Ramos (cell line): ENCODE measurements at regions not wholly inside any gene's neighbourhood (a gene's known extent, or its start where the extent isn't known, plus 50 kb on each side); places are given as distances from the start of the nearest gene placed in this dataset.
"Not testable (repeated sequence)": the region's sequence is repeated elsewhere in the genome, so short reads cannot be mapped to it uniquely, and the experiment has no call there.

Experiments
- in situ Hi-C: fragments of 300-500 bp; cut with MboI; formaldehyde crosslinking; loops from one replicate; pipeline ENCODE4 v1.14.3; 2022; ENCODE audit warnings: low sequenced_read_pairs; ENCODE audit not compliant: unreplicated experiment

DNA sequence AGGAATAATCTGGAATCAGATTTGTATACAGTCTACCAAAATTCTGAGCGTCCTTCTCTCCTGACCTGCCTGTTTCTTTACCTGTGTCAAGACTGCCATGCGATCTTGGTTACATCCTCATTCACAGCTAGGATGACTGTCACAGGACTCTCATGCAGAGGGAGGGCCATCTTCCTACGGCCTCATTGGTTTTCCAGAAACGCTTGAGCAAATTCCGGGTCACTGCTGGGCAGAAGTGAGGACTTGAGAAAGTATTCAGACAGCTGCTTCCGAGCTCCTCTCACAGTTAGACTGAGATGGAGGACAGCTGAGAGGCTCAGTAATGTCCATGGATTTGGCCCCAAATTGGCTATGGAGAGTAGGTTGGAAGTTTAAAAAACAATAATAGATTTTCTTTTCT, 94.2 kb downstream of the TFAP2C start:
- in situ Hi-C loops: no loop called here

GRCh38 chr20:56724241-56724757, 95.2 kb downstream of the TFAP2C start:
- in situ Hi-C loops: no loop called here

DNA sequence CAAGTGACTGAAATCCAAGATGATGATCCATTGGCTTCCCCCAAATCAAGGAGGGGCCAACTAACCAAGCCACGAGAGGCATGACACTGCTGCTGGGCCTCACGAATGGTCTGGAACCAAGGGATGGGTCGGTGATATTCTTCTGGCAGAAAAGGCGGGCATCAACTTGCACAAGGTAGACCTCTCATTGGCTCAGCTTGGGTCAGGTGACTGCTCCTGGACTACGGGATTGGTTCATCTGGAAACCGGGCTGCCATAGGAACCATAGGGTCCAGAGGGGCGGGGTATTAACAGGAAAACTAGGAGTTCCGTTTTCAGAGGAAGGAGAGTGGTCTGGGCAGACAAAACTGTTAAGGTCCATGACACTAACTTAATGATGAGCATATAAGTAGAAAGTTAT, 100.9 kb downstream of the TFAP2C start:
- in situ Hi-C loops: no loop called here

DNA sequence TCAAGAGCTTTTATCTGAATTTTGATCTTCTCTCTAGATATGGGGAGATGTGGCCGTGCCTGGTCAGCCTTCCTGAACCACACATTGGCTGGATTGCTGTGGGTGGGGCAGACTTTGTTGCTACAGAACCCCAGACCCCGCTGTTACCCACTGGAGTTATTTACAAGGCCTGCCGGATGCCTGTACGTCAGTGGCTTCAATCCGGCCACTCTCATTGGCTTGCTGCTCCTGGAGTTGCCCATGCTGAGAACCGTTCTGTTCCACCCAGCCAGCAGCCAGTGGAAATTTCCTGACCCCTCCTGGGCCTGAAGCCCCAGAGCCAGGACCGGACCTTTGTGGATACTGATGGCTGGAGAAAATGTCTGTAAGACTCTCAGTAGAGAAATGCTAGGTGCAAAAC, 101.9 kb downstream of the TFAP2C start:
- in situ Hi-C loops: no loop called here

GRCh38 chr20:56731476-56731875, 102.4 kb downstream of the TFAP2C start:
- in situ Hi-C loops: no loop called here

- in situ Hi-C loops: no loop called here
Observed at GRCh38 chr20:56733967-56734366, 104.9 kb downstream of the TFAP2C start.

DNA sequence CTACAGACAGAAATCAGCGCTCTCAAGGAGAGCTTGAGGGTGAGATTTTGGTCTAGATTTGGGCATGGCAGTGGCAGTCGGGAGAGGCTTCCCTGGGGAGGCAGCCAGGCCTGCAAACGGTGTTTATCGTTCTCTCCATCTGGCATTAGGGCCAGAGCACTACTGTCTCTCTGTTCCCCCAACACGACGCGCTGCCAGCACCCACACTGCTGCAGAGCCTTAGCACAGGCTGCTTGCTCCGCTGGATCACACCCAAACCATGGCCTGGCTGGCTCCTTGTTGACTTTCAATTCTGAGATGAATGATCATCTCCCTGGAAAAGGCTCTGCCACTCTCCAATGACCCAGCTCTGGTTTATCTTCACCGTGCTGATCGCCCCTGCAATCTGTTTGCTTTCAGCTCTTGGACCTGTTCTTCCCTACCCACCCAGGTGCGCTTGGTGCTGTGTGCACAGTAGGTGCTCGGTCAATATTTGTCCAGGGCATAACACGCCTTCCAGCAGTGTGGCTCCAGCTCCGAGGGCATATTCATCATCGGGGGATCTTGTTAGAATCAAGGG, 106.1 kb downstream of the TFAP2C start:
- in situ Hi-C loops: no loop called here

- in situ Hi-C loops: no loop called here
Observed at GRCh38 chr20:56736285-56736857, 107.3 kb downstream of the TFAP2C start.

DNA sequence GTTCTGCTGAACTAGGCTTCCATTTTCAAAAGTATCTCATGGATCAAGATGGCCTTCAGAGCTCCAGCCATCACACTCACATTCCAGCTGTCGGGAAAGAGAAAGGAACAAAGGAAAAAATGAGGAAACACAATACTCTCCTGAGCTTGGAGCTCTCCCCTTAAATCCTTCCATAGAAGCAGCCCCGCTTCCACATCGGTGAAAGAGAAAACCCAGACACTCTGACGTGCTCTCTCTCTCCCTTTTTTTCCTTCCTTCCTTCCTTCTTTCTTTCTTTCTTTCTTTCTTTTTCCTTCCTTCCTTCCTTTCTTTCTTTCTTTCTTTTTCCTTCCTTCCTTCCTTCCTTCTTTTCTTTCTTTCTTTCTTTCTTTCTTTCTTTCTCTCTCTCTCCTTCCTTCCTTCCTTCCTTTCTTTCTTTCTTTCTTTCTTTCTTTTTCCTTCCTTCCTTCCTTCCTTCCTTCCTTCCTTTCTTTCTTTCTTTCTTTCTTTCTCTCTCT, 115.3 kb downstream of the TFAP2C start:
- in situ Hi-C loops: not testable (repeated sequence)

- in situ Hi-C loops: no loop called here
Observed at GRCh38 chr20:56748476-56749377, 119.6 kb downstream of the TFAP2C start.

DNA sequence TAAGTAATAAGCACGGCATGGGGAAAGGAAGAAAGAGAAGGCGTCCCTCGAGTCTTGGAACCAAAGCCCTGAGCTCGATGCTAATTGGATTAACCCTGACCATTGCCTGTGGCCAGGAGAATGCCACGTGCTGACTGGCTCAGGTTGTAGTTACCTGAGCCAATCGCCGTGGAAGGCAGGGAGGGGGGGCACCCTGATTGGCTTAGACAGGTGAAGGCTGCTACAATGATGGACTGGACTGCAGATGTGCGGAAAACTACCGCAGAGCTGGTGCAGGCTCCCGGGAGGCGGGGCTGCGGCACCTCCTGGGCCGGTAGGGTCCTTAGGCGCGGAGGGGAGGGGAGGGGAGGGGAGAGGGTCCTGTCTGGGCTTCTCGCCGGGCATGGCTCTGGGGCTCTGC, 121.3 kb downstream of the TFAP2C start:
- in situ Hi-C loops: no loop called here

DNA sequence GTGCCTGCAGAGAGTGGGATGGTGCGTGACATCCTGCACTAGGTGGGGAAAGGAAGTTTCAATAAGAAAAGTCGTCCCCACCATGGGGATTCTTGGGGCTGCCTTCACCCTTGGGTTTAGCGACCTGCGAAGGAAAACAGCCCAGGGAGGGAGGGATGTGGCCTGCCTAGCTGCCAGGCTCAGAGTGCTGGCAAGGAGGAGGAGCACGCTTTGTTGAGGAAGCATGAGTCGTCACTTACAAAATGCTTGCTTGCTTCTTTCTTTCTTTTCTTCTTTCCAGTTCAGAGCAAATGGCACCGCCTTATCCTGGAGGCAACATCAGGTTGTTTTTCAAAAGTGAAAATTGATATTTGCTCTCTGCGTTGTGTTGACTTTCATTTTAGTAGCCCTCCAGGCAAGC, 123.2 kb downstream of the TFAP2C start:
- in situ Hi-C loops: no loop called here

- in situ Hi-C loops: no loop called here
Observed at GRCh38 chr20:56755201-56755600, 126.1 kb downstream of the TFAP2C start.

DNA sequence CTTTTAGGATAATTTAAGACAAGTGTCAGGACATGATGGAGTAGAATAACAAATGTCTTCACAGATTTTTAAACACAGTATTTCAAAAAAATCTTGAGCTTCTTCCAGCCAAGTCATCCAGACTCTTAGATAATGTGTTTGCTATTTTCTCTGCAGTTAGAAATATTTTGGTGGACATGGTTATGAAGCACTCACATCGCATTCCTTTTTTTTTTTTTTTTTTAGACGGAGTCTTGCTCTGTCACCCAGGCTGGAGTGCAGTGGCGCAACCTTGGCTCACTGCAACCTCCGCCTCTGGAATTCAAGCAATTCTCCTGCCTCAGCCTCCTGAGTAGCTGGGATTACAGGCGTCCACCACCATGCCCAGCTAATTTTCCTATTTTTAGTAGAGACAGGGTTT, 127.6 kb downstream of the TFAP2C start:
- in situ Hi-C loops: not testable (repeated sequence)

GRCh38 chr20:56758706-56759105, 129.6 kb downstream of the TFAP2C start:
- in situ Hi-C loops: no loop called here

GRCh38 chr20:56759741-56760278, 130.7 kb downstream of the TFAP2C start:
- in situ Hi-C loops: no loop called here

DNA sequence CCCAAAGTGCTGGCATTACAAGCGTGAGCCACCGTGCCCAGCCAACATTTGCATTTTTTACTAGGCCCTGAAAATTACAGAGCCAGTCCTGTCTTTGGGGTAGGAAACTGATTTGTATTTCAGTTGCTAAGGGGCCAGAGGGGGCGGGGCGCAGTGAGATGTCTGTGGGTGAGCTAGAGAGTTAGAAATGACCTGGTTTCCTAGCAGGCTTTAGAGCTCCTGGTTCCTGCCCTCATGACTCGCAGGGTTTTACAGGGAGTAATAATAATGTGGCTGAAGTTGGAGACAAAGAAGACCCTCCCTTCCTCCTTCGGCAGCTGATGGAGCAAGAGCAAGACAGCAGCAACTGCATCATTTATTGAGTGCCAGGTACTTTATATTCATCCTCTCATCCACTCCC, 131.5 kb downstream of the TFAP2C start:
- in situ Hi-C loops: no loop called here

DNA sequence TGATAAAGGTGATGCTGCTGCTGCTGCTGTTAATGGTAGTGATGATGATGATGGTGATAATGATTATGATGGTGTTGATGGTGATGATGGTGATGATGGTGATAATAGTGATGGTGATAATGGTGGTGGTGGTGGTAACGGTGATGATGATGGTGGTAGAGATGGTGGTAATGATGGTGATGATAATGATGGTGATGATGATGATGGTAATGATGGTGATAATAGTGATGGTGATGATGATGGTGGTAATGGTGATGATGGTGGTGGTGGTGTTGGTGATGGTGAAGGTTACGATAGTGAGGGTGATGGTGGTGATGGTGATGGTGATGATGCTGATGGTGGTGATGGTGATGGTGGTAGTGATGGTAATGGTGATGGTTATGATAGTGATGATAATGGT, 132.3 kb downstream of the TFAP2C start:
- in situ Hi-C loops: no loop called here

- in situ Hi-C loops: no loop called here
Observed at GRCh38 chr20:56762401-56762800, 133.3 kb downstream of the TFAP2C start.

- in situ Hi-C loops: no loop called here
Observed at GRCh38 chr20:56762829-56763228, 133.7 kb downstream of the TFAP2C start.

- in situ Hi-C loops: no loop called here
Observed at GRCh38 chr20:56764671-56765070, 135.6 kb downstream of the TFAP2C start.
